ENCODE measurements at regions not wholly inside any gene's neighbourhood (a gene's known extent, or its start where the extent isn't known, plus 50 kb on each side); places are given as distances from the start of the nearest gene placed in this dataset.

DNA sequence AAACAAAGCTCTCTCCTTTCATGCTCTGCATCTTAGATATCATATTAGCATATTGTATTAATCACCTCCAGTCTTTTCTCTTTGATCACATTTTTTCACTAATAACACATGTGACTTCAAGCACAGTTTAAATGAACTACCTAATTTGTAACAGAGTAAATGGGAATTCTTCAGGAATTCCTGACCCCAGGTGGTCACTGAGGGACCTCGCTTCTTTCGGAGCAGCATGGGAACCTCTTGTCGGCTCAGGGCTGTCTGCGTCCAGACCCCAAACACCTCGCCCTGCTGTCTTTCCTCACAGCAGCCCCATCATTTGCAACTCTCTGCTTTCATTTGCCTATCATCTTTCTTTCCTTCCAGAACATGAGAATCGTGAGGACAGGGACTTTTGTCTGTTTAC, 103.5 kb downstream of the DACT2 start:
- TF ChIP-seq, protein P1, sequence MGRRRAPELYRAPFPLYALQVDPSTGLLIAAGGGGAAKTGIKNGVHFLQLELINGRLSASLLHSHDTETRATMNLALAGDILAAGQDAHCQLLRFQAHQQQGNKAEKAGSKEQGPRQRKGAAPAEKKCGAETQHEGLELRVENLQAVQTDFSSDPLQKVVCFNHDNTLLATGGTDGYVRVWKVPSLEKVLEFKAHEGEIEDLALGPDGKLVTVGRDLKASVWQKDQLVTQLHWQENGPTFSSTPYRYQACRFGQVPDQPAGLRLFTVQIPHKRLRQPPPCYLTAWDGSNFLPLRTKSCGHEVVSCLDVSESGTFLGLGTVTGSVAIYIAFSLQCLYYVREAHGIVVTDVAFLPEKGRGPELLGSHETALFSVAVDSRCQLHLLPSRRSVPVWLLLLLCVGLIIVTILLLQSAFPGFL (CRISPR knock-in tag; IDR thresholded peaks at IDR 0.05; ENCODE audit: borderline replicate concordance) = no peak
- TF ChIP-seq ATF1 (CRISPR knock-in tag; IDR thresholded peaks at IDR 0.05) (no peak), ZSCAN18 (CRISPR knock-in tag; IDR thresholded peaks at IDR 0.05) (no peak)
- TF ChIP-seq, protein P2, sequence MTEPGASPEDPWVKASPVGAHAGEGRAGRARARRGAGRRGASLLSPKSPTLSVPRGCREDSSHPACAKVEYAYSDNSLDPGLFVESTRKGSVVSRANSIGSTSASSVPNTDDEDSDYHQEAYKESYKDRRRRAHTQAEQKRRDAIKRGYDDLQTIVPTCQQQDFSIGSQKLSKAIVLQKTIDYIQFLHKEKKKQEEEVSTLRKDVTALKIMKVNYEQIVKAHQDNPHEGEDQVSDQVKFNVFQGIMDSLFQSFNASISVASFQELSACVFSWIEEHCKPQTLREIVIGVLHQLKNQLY (CRISPR knock-in tag; IDR thresholded peaks at IDR 0.05) = no peak
- TF ChIP-seq, protein P3, sequence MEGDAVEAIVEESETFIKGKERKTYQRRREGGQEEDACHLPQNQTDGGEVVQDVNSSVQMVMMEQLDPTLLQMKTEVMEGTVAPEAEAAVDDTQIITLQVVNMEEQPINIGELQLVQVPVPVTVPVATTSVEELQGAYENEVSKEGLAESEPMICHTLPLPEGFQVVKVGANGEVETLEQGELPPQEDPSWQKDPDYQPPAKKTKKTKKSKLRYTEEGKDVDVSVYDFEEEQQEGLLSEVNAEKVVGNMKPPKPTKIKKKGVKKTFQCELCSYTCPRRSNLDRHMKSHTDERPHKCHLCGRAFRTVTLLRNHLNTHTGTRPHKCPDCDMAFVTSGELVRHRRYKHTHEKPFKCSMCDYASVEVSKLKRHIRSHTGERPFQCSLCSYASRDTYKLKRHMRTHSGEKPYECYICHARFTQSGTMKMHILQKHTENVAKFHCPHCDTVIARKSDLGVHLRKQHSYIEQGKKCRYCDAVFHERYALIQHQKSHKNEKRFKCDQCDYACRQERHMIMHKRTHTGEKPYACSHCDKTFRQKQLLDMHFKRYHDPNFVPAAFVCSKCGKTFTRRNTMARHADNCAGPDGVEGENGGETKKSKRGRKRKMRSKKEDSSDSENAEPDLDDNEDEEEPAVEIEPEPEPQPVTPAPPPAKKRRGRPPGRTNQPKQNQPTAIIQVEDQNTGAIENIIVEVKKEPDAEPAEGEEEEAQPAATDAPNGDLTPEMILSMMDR (IDR thresholded peaks at IDR 0.05) = no peak
